ENCODE measurements at regions not wholly inside any gene's neighbourhood (a gene's known extent, or its start where the extent isn't known, plus 50 kb on each side); places are given as distances from the start of the nearest gene placed in this dataset.

GRCh38 chr9:113682297-113682771, 193.8 kb upstream of the ZNF618 start (continued):
- TF ChIP-seq, protein P1, sequence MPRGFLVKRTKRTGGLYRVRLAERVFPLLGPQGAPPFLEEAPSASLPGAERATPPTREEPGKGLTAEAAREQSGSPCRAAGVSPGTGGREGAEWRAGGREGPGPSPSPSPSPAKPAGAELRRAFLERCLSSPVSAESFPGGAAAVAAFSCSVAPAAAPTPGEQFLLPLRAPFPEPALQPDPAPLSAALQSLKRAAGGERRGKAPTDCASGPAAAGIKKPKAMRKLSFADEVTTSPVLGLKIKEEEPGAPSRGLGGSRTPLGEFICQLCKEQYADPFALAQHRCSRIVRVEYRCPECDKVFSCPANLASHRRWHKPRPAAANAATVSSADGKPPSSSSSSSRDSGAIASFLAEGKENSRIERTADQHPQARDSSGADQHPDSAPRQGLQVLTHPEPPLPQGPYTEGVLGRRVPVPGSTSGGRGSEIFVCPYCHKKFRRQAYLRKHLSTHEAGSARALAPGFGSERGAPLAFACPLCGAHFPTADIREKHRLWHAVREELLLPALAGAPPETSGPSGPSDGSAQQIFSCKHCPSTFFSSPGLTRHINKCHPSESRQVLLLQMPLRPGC (tag by site-specific recombination; IDR thresholded peaks at IDR 0.05) = no peak
- TF ChIP-seq, protein P2, sequence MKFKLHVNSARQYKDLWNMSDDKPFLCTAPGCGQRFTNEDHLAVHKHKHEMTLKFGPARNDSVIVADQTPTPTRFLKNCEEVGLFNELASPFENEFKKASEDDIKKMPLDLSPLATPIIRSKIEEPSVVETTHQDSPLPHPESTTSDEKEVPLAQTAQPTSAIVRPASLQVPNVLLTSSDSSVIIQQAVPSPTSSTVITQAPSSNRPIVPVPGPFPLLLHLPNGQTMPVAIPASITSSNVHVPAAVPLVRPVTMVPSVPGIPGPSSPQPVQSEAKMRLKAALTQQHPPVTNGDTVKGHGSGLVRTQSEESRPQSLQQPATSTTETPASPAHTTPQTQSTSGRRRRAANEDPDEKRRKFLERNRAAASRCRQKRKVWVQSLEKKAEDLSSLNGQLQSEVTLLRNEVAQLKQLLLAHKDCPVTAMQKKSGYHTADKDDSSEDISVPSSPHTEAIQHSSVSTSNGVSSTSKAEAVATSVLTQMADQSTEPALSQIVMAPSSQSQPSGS (tag by site-specific recombination; IDR thresholded peaks at IDR 0.05; ENCODE audit: low read depth) = no peak
- TF ChIP-seq, protein P3, sequence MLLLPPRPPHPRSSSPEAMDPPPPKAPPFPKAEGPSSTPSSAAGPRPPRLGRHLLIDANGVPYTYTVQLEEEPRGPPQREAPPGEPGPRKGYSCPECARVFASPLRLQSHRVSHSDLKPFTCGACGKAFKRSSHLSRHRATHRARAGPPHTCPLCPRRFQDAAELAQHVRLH (tag by site-specific recombination; IDR thresholded peaks at IDR 0.05) = no peak
- TF ChIP-seq, protein P4, sequence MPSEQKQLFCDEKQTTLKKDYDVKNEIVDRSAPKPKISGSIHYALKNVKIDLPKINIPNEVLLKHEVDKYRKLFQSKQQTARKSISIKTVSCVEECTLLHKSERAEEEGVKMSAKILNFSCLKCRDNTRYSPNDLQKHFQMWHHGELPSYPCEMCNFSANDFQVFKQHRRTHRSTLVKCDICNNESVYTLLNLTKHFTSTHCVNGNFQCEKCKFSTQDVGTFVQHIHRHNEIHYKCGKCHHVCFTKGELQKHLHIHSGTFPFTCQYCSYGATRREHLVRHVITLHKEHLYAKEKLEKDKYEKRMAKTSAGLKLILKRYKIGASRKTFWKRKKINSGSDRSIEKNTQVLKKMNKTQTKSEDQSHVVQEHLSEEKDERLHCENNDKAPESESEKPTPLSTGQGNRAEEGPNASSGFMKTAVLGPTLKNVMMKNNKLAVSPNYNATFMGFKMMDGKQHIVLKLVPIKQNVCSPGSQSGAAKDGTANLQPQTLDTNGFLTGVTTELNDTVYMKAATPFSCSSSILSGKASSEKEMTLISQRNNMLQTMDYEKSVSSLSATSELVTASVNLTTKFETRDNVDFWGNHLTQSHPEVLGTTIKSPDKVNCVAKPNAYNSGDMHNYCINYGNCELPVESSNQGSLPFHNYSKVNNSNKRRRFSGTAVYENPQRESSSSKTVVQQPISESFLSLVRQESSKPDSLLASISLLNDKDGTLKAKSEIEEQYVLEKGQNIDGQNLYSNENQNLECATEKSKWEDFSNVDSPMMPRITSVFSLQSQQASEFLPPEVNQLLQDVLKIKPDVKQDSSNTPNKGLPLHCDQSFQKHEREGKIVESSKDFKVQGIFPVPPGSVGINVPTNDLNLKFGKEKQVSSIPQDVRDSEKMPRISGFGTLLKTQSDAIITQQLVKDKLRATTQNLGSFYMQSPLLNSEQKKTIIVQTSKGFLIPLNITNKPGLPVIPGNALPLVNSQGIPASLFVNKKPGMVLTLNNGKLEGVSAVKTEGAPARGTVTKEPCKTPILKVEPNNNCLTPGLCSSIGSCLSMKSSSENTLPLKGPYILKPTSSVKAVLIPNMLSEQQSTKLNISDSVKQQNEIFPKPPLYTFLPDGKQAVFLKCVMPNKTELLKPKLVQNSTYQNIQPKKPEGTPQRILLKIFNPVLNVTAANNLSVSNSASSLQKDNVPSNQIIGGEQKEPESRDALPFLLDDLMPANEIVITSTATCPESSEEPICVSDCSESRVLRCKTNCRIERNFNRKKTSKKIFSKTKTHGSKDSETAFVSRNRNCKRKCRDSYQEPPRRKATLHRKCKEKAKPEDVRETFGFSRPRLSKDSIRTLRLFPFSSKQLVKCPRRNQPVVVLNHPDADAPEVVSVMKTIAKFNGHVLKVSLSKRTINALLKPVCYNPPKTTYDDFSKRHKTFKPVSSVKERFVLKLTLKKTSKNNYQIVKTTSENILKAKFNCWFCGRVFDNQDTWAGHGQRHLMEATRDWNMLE (tag by site-specific recombination; conservative IDR thresholded peaks at IDR 0.05; ENCODE audit: low read depth) = no peak
- TF ChIP-seq GLIS1 (tag by site-specific recombination; IDR thresholded peaks at IDR 0.05) (peak; percentile 87), ZNF692 (tag by site-specific recombination; IDR thresholded peaks at IDR 0.05) (no peak), ZNF2 (tag by site-specific recombination; IDR thresholded peaks at IDR 0.05) (0 out of 2 replicates have a peak, but pooled peaks have one; percentile 39), YY2 (tag by site-specific recombination; IDR thresholded peaks at IDR 0.05) (no peak), ZFP69B (tag by site-specific recombination; IDR thresholded peaks at IDR 0.05) (no peak), ZNF311 (tag by site-specific recombination; IDR thresholded peaks at IDR 0.05; ENCODE audit: borderline replicate concordance) (no peak), ZNF175 (tag by site-specific recombination; IDR thresholded peaks at IDR 0.05) (no peak), ZNF362 (tag by site-specific recombination; IDR thresholded peaks at IDR 0.05) (no peak), HOXC10 (CRISPR knock-in tag; IDR thresholded peaks at IDR 0.05) (no peak), ZNF561 (tag by site-specific recombination; IDR thresholded peaks at IDR 0.05; ENCODE audit: borderline replicate concordance) (no peak), SCRT2 (tag by site-specific recombination; IDR thresholded peaks at IDR 0.05) (no peak), ZNF777 (tag by site-specific recombination; IDR thresholded peaks at IDR 0.05; ENCODE audit: borderline replicate concordance) (no peak), ZNF785 (tag by site-specific recombination; IDR thresholded peaks at IDR 0.05) (no peak), ZNF148 (tag by site-specific recombination; IDR thresholded peaks at IDR 0.05; ENCODE audit: borderline replicate concordance) (no peak), ZNF274 (IDR thresholded peaks at IDR 0.05; ENCODE audit: low read length) (no peak), ZNF274 (tag by site-specific recombination; IDR thresholded peaks at IDR 0.05; ENCODE audit: borderline replicate concordance) (no peak), ZSCAN4 (tag by site-specific recombination; IDR thresholded peaks at IDR 0.05) (no peak), PRDM1 (tag by site-specific recombination; IDR thresholded peaks at IDR 0.05) (0 out of 2 replicates have a peak, but pooled peaks have one; percentile 15)
- TF ChIP-seq, protein P5, sequence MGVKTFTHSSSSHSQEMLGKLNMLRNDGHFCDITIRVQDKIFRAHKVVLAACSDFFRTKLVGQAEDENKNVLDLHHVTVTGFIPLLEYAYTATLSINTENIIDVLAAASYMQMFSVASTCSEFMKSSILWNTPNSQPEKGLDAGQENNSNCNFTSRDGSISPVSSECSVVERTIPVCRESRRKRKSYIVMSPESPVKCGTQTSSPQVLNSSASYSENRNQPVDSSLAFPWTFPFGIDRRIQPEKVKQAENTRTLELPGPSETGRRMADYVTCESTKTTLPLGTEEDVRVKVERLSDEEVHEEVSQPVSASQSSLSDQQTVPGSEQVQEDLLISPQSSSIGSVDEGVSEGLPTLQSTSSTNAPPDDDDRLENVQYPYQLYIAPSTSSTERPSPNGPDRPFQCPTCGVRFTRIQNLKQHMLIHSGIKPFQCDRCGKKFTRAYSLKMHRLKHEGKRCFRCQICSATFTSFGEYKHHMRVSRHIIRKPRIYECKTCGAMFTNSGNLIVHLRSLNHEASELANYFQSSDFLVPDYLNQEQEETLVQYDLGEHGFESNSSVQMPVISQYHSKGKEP (tag by site-specific recombination; IDR thresholded peaks at IDR 0.05) = no peak
